ENCODE measurements at regions not wholly inside any gene's neighbourhood (a gene's known extent, or its start where the extent isn't known, plus 50 kb on each side); places are given as distances from the start of the nearest gene placed in this dataset.

DNA sequence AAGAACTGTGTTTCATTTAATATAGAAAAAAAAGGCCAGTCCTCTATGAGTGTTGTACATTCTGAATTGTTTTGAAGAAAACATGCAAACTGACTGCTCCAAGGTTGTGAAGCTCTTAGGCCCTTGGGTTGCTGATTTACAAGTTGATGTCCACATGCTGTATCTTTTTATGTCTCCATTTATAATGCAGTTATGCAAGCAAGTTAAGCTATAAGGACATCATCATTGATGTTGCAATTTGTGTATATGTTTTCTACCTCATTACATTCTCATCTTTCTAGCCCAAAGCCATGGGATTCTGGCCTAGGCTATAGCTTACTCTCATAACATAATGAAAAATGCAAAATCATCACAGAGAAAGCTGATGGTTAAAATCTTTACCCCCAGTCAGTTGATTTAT is 245.7 kb upstream of the AGTR1 start:
- no peak overlapping the region for H3K9ac ChIP-seq (ENCODE audit: control insufficient read depth, extremely low read depth, insufficient read depth, low read length)
- H3K4me2 ChIP-seq (ENCODE audit: control insufficient read depth, extremely low read depth, insufficient read depth, low read depth, low read length): no peak overlapping the region
- no peaks in the 10 kb centered on the region for H3K4me1 ChIP-seq (ENCODE audit: control insufficient read depth, extremely low read depth, insufficient read depth, low read length)
- DNase-seq (ENCODE audit: low read depth, low spot score) (no peak), FAIRE-seq (no peak)
- no peak overlapping the region for H2AFZ ChIP-seq (ENCODE audit: control insufficient read depth, low read length)
- no peaks in the 10 kb centered on the region for H3K9me1 ChIP-seq (ENCODE audit: control insufficient read depth, extremely low read depth, insufficient read depth, low read length)
- H3K9me3 ChIP-seq (ENCODE audit: control insufficient read depth, low read depth, low read length): no peaks in the 10 kb centered on the region
- no peaks in the 10 kb centered on the region for H4K20me1 ChIP-seq (ENCODE audit: control insufficient read depth, extremely low read depth, insufficient read depth, low read length)
- no peaks in the 10 kb centered on the region for H3K79me2 ChIP-seq (ENCODE audit: control insufficient read depth, insufficient read depth, low read length)
- dilution Hi-C loops (cut with MboI; ENCODE audit: extremely low pct_ligation_motif_present, low sequenced_read_pairs): no loop called here
- H3K27ac ChIP-seq (ENCODE audit: control insufficient read depth, insufficient read depth, low read length): no peak overlapping the region
- TF ChIP-seq, protein P1, sequence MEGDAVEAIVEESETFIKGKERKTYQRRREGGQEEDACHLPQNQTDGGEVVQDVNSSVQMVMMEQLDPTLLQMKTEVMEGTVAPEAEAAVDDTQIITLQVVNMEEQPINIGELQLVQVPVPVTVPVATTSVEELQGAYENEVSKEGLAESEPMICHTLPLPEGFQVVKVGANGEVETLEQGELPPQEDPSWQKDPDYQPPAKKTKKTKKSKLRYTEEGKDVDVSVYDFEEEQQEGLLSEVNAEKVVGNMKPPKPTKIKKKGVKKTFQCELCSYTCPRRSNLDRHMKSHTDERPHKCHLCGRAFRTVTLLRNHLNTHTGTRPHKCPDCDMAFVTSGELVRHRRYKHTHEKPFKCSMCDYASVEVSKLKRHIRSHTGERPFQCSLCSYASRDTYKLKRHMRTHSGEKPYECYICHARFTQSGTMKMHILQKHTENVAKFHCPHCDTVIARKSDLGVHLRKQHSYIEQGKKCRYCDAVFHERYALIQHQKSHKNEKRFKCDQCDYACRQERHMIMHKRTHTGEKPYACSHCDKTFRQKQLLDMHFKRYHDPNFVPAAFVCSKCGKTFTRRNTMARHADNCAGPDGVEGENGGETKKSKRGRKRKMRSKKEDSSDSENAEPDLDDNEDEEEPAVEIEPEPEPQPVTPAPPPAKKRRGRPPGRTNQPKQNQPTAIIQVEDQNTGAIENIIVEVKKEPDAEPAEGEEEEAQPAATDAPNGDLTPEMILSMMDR (optimal IDR thresholded peaks at IDR 0.05 in 1 of 3, IDR thresholded peaks at IDR 0.05 in 1 of 3, conservative IDR thresholded peaks at IDR 0.05 in 1 of 3; ENCODE audit: extremely low read depth in 1 of 3, insufficient read depth in 2 of 3, low read length in 3 of 3): no peak
- no peak for TF ChIP-seq EZH2 (IDR thresholded peaks at IDR 0.05; ENCODE audit: low read length)
- H3K27me3 ChIP-seq (ENCODE audit: control insufficient read depth, extremely low read depth, insufficient read depth, low read length): no peaks in the 10 kb centered on the region
- H3K4me3 ChIP-seq (ENCODE audit: control insufficient read depth in 2 of 3, extremely low read depth in 1 of 3, insufficient read depth in 2 of 3, low read depth in 1 of 3, low read length in 3 of 3): no peak overlapping the region
- no peaks in the 10 kb centered on the region for H3K36me3 ChIP-seq (ENCODE audit: control insufficient read depth in 2 of 2, extremely low read depth in 1 of 2, insufficient read depth in 2 of 2, low read length in 2 of 2)

DNA sequence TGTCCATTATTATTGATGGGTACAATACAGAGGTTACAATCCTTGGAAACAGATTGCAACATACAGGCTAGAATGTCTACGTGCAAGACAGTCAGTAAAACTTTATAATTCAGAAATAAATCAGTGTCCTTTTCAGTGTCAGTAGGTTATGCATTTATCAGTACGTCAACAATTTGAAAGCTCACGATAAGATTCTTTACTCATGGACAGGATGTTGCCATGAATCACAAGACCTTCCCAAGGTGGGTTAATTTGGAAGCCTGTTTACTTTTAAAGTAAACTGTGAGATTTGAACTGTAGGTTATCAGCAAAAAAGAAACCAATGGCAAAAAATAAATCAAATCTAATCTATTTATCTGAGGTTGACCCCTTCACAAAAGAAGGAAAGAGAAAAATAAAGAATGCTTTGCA is 243.9 kb upstream of the AGTR1 start:
- FAIRE-seq: no peak

More for the DNA sequence above, 243.9 kb upstream of the AGTR1 start:
- no peak overlapping the region for H2AFZ ChIP-seq (ENCODE audit: control insufficient read depth, low read length)
- dilution Hi-C loops (cut with MboI; ENCODE audit: extremely low pct_ligation_motif_present, low sequenced_read_pairs): no loop called here
- no peaks in the 10 kb centered on the region for H3K27me3 ChIP-seq (ENCODE audit: control insufficient read depth, extremely low read depth, insufficient read depth, low read length)
- no peaks in the 10 kb centered on the region for H4K20me1 ChIP-seq (ENCODE audit: control insufficient read depth, extremely low read depth, insufficient read depth, low read length)
- H3K9me1 ChIP-seq (ENCODE audit: control insufficient read depth, extremely low read depth, insufficient read depth, low read length): no peaks in the 10 kb centered on the region
- TF ChIP-seq, protein P1 (optimal IDR thresholded peaks at IDR 0.05 in 1 of 3, IDR thresholded peaks at IDR 0.05 in 1 of 3, conservative IDR thresholded peaks at IDR 0.05 in 1 of 3; ENCODE audit: extremely low read depth in 1 of 3, insufficient read depth in 2 of 3, low read length in 3 of 3): no peak
- TF ChIP-seq EZH2 (IDR thresholded peaks at IDR 0.05; ENCODE audit: low read length): no peak
- no peak for DNase-seq (ENCODE audit: low read depth, low spot score)
- no peaks in the 10 kb centered on the region for H3K79me2 ChIP-seq (ENCODE audit: control insufficient read depth, insufficient read depth, low read length)
- no peaks in the 10 kb centered on the region for H3K36me3 ChIP-seq (ENCODE audit: control insufficient read depth in 2 of 2, extremely low read depth in 1 of 2, insufficient read depth in 2 of 2, low read length in 2 of 2)
- no peak overlapping the region for H3K9ac ChIP-seq (ENCODE audit: control insufficient read depth, extremely low read depth, insufficient read depth, low read length)
- H3K4me2 ChIP-seq (ENCODE audit: control insufficient read depth, extremely low read depth, insufficient read depth, low read depth, low read length): no peak overlapping the region
- H3K4me1 ChIP-seq (ENCODE audit: control insufficient read depth, extremely low read depth, insufficient read depth, low read length): no peaks in the 10 kb centered on the region
- no peak overlapping the region for H3K4me3 ChIP-seq (ENCODE audit: control insufficient read depth in 2 of 3, extremely low read depth in 1 of 3, insufficient read depth in 2 of 3, low read depth in 1 of 3, low read length in 3 of 3)
- H3K27ac ChIP-seq (ENCODE audit: control insufficient read depth, insufficient read depth, low read length): no peak overlapping the region
- no peaks in the 10 kb centered on the region for H3K9me3 ChIP-seq (ENCODE audit: control insufficient read depth, low read depth, low read length)

Measured in keratinocyte (primary cell).